ENCODE measurements at regions not wholly inside any gene's neighbourhood (a gene's known extent, or its start where the extent isn't known, plus 50 kb on each side); places are given as distances from the start of the nearest gene placed in this dataset.

DNA sequence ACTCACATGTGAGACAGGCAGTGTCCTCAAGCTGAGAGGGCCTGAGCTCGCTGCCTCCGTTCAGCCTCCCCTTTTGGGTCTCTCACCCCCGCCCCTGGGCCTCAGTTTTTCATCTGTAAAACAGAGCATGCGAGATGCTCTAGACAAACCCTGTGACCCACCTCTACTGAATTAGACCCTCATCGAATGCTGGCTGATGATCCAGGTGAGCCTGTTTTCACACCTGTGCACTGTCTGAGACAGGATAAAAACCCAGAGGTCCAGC is 102.1 kb downstream of the PDGFA start:
- no peak for TF ChIP-seq POLR2A (IDR thresholded peaks at IDR 0.05)
- TF ChIP-seq, protein P1, sequence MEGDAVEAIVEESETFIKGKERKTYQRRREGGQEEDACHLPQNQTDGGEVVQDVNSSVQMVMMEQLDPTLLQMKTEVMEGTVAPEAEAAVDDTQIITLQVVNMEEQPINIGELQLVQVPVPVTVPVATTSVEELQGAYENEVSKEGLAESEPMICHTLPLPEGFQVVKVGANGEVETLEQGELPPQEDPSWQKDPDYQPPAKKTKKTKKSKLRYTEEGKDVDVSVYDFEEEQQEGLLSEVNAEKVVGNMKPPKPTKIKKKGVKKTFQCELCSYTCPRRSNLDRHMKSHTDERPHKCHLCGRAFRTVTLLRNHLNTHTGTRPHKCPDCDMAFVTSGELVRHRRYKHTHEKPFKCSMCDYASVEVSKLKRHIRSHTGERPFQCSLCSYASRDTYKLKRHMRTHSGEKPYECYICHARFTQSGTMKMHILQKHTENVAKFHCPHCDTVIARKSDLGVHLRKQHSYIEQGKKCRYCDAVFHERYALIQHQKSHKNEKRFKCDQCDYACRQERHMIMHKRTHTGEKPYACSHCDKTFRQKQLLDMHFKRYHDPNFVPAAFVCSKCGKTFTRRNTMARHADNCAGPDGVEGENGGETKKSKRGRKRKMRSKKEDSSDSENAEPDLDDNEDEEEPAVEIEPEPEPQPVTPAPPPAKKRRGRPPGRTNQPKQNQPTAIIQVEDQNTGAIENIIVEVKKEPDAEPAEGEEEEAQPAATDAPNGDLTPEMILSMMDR (IDR thresholded peaks at IDR 0.05), result no peak

Data from heart left ventricle (tissue), 13 donors.